ENCODE measurements at regions not wholly inside any gene's neighbourhood (a gene's known extent, or its start where the extent isn't known, plus 50 kb on each side); places are given as distances from the start of the nearest gene placed in this dataset.

- no peak overlapping the region for H3K4me3 ChIP-seq (ENCODE audit: low read depth, low read length)
- no peaks in the 10 kb centered on the region for H3K27me3 ChIP-seq (replicated peaks)
- TF ChIP-seq CTCF (IDR thresholded peaks at IDR 0.05; ENCODE audit: low read depth, low read length, missing control alignments) = peak; percentile 54
- in situ Hi-C loops (cut with HindIII; ENCODE audit: low pct_ligation_motif_present, low sequenced_read_pairs) = no loop called here
- no peak for DNase-seq
- no peaks in the 10 kb centered on the region for H3K36me3 ChIP-seq (replicated peaks)
- no peak overlapping the region for H3K27ac ChIP-seq
These were observed 176.4 kb downstream of the AHR start for GRCh38 chr7:17474724-17475344.

- TF ChIP-seq CTCF (IDR thresholded peaks at IDR 0.05; ENCODE audit: low read depth, low read length, missing control alignments) = no peak
- in situ Hi-C loops (cut with HindIII; ENCODE audit: low pct_ligation_motif_present, low sequenced_read_pairs) = no loop called here
- Histone ChIP-seq H3K27ac (no peak overlapping the region), H3K36me3 (replicated peaks) (no peaks in the 10 kb centered on the region), H3K4me3 (ENCODE audit: low read depth, low read length) (no peak overlapping the region), H3K27me3 (replicated peaks) (no peaks in the 10 kb centered on the region)
- no peak for DNase-seq
These were observed 178.7 kb downstream of the AHR start for GRCh38 chr7:17477182-17477581.

GRCh38 chr7:17481118-17481517, 182.7 kb downstream of the AHR start:
- no peaks in the 10 kb centered on the region for H3K36me3 ChIP-seq (replicated peaks)
- no peak for DNase-seq
- no peaks in the 10 kb centered on the region for H3K27me3 ChIP-seq (replicated peaks)
- H3K4me3 ChIP-seq (ENCODE audit: low read depth, low read length) = no peak overlapping the region
- no peak overlapping the region for H3K27ac ChIP-seq
- in situ Hi-C loops (cut with HindIII; ENCODE audit: low pct_ligation_motif_present, low sequenced_read_pairs) = no loop called here
- TF ChIP-seq CTCF (IDR thresholded peaks at IDR 0.05; ENCODE audit: low read depth, low read length, missing control alignments) = no peak

- no peak for TF ChIP-seq CTCF (IDR thresholded peaks at IDR 0.05; ENCODE audit: low read depth, low read length, missing control alignments)
- Histone ChIP-seq H3K4me3 (ENCODE audit: low read depth, low read length) (no peak overlapping the region), H3K36me3 (replicated peaks) (no peaks in the 10 kb centered on the region), H3K27me3 (replicated peaks) (no peaks in the 10 kb centered on the region), H3K27ac (no peak overlapping the region)
- DNase-seq = no peak
- in situ Hi-C loops (cut with HindIII; ENCODE audit: low pct_ligation_motif_present, low sequenced_read_pairs) = no loop called here
These were observed 186.9 kb downstream of the AHR start for GRCh38 chr7:17485368-17485767.

- in situ Hi-C loops (cut with HindIII; ENCODE audit: low pct_ligation_motif_present, low sequenced_read_pairs) = no loop called here
These were observed 187.5 kb downstream of the AHR start for GRCh38 chr7:17485904-17486303.

More at GRCh38 chr7:17485904-17486303, 187.5 kb downstream of the AHR start:
- Histone ChIP-seq H3K4me3 (ENCODE audit: low read depth, low read length) (no peak overlapping the region), H3K36me3 (replicated peaks) (no peaks in the 10 kb centered on the region), H3K27me3 (replicated peaks) (no peaks in the 10 kb centered on the region), H3K27ac (no peak overlapping the region)
- DNase-seq = no peak
- no peak for TF ChIP-seq CTCF (IDR thresholded peaks at IDR 0.05; ENCODE audit: low read depth, low read length, missing control alignments)

All from brain microvascular endothelial cell (primary cell).